Adipocyte (in vitro differentiated cells): ENCODE measurements at regions not wholly inside any gene's neighbourhood (a gene's known extent, or its start where the extent isn't known, plus 50 kb on each side); places are given as distances from the start of the nearest gene placed in this dataset.
"Not testable (repeated sequence)": the region's sequence is repeated elsewhere in the genome, so short reads cannot be mapped to it uniquely, and the experiment has no call there.

Experiments used
- DNase-seq: peaks from one replicate; pipeline ENCODE4 v3.0.0-alpha.2; 2015; ENCODE audit warnings: low read depth
- H3K27me3 ChIP-seq: replicated peaks from 2 replicates; pipeline ENCODE4 v1.7.0; 2013; ENCODE audit warnings: mild to moderate bottlenecking, low read length, moderate library complexity; ENCODE audit not compliant: control insufficient read depth, insufficient read depth
- H3K36me3 ChIP-seq: 2 replicates; pipeline ENCODE4 v1.7.0; 2013; ENCODE audit warnings: low read length, mild to moderate bottlenecking, moderate library complexity; ENCODE audit not compliant: control insufficient read depth, insufficient read depth, severe bottlenecking
- H3K4me1 ChIP-seq: 2 replicates; pipeline ENCODE4 v1.7.0; 2013; ENCODE audit warnings: mild to moderate bottlenecking, low read length, moderate library complexity; ENCODE audit not compliant: control insufficient read depth, insufficient read depth
- H3K4me3 ChIP-seq: 2 replicates; pipeline ENCODE4 v1.7.0; 2013; ENCODE audit warnings: mild to moderate bottlenecking, low read length, moderate library complexity
- H3K9ac ChIP-seq: 2 replicates; pipeline ENCODE4 v1.7.0; 2013; ENCODE audit warnings: mild to moderate bottlenecking, low read length, moderate library complexity
- H3K9me3 ChIP-seq: 2 replicates; pipeline ENCODE4 v1.7.0; 2013; ENCODE audit warnings: mild to moderate bottlenecking, low read length, moderate library complexity; ENCODE audit not compliant: control insufficient read depth

- peaks cover 11% of the 10 kb centered on the region for H3K9me3 ChIP-seq
- H3K4me1 ChIP-seq: peaks cover 7% of the 10 kb centered on the region
- no peak overlapping the region for H3K4me3 ChIP-seq
- H3K9ac ChIP-seq: no peak overlapping the region
- DNase-seq: no peak
- H3K27me3 ChIP-seq: no peaks in the 10 kb centered on the region
- no peaks in the 10 kb centered on the region for H3K36me3 ChIP-seq
Measured at GRCh38 chr3:105259496-105259895, 107.2 kb upstream of the ALCAM start.

GRCh38 chr3:105260385-105260784, 106.3 kb upstream of the ALCAM start:
- no peaks in the 10 kb centered on the region for H3K36me3 ChIP-seq
- no peak overlapping the region for H3K9ac ChIP-seq
- no peaks in the 10 kb centered on the region for H3K27me3 ChIP-seq
- H3K4me1 ChIP-seq: peaks cover 7% of the 10 kb centered on the region
- peaks cover 11% of the 10 kb centered on the region for H3K9me3 ChIP-seq
- no peak for DNase-seq
- no peak overlapping the region for H3K4me3 ChIP-seq

DNA sequence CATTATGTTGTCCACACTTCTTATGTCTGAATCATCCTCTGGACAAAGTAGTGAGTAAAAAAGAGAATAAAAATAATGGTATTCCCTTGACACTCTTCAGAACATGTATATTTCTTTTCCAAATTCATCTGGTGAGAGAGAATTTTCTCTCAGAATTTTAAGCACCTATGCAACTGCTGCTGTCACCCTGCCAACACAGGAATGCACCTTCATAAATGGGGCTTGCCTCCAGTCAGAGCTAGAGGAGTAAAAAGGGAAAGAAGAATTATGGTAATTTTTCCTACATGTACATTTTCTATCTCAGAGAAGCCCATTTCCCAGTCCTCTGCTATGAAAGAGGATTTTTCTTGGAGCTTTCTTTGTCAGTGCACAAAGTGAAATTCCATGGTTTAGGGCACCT, 92.2 kb upstream of the ALCAM start:
- H3K9me3 ChIP-seq: no peaks in the 10 kb centered on the region
- no peak for DNase-seq

GRCh38 chr3:105274958-105275357, 91.8 kb upstream of the ALCAM start:
- peak; percentile 85 for DNase-seq
- Histone ChIP-seq H3K9ac (peak overlapping the region; percentile 61), H3K4me1 (peaks cover 13% of the 10 kb centered on the region)

More for the DNA sequence above, 92.2 kb upstream of the ALCAM start:
- H3K27me3 ChIP-seq: no peaks in the 10 kb centered on the region
- H3K4me1 ChIP-seq: peaks cover 13% of the 10 kb centered on the region
- no peaks in the 10 kb centered on the region for H3K36me3 ChIP-seq
- peak overlapping the region; percentile 46 for H3K4me3 ChIP-seq
- peak overlapping the region; percentile 61 for H3K9ac ChIP-seq

GRCh38 chr3:105277656-105278055, 89.1 kb upstream of the ALCAM start:
- H3K9ac ChIP-seq: no peak overlapping the region

More at GRCh38 chr3:105274958-105275357, 91.8 kb upstream of the ALCAM start:
- H3K27me3 ChIP-seq: no peaks in the 10 kb centered on the region
- H3K4me3 ChIP-seq: peak overlapping the region; percentile 46
- no peaks in the 10 kb centered on the region for H3K9me3 ChIP-seq
- H3K36me3 ChIP-seq: no peaks in the 10 kb centered on the region

DNA sequence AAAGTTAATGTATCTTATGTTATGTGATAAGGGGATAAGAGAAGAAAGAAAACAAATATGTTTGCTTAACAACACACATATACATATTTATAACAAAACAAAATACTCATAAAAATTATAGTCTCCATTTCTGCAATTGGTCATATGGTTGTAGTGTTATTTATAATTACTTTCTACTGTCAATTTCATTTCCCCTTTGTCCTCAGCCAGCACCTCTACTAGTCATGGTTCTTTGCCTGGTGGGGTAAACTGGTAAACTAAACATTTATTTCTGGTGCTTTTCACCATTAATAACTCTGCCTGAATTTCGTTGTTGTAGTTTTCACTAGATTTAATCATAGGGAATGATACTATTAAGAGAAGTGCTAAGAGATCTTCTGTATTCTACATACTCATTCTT, 88.0 kb upstream of the ALCAM start:
- Histone ChIP-seq H3K4me1 (peaks cover 13% of the 10 kb centered on the region), H3K27me3 (no peaks in the 10 kb centered on the region), H3K9ac (no peak overlapping the region), H3K9me3 (no peaks in the 10 kb centered on the region), H3K36me3 (no peaks in the 10 kb centered on the region), H3K4me3 (no peak overlapping the region)
- DNase-seq: no peak

More at GRCh38 chr3:105277656-105278055, 89.1 kb upstream of the ALCAM start:
- peak; percentile 11 for DNase-seq
- Histone ChIP-seq H3K4me3 (no peak overlapping the region), H3K4me1 (peaks cover 13% of the 10 kb centered on the region), H3K27me3 (no peaks in the 10 kb centered on the region), H3K9me3 (no peaks in the 10 kb centered on the region), H3K36me3 (no peaks in the 10 kb centered on the region)

DNA sequence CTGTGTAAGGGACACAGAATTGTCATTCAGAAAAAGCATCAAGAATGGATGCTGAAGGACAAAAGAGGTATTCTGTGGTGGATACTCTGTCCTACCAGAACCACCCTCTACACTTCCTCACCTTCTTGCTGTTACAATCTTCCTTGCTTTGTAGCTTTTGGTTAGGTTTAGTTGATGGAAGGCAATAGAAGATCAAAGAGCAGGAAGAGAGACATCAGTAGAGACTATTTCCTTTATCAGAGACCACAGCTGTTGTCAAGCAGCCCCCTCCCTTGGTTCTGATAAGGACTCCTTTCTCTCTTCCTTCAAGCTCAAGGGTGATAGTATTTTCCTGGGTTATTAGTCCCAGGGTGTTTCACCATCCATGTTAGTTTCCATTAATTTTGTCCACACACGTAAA, 84.7 kb upstream of the ALCAM start:
- Histone ChIP-seq H3K4me3 (no peak overlapping the region), H3K4me1 (no peaks in the 10 kb centered on the region), H3K36me3 (no peaks in the 10 kb centered on the region), H3K27me3 (no peaks in the 10 kb centered on the region), H3K9ac (no peak overlapping the region), H3K9me3 (no peaks in the 10 kb centered on the region)
- DNase-seq: no peak

DNA sequence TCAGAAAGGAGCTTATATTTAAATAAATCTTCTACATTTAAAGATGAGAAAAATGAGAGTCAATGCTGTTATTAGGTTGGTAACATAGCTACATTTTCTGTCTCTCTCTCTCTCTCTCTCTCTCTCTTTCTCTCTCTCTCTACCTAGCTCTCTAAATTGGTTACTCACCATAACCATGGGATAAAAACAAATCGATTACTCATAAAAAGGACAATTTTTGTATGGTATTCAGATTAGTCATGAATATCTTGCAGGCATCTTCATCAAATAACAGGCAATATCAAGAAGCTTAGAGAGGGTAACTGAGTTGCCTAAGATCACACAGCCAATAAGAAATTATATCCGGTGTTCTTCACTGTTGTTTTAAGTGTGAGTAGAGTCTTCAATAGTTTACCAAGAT, 81.8 kb upstream of the ALCAM start:
- Histone ChIP-seq H3K4me1 (no peaks in the 10 kb centered on the region), H3K4me3 (no peak overlapping the region), H3K9me3 (no peaks in the 10 kb centered on the region), H3K27me3 (no peaks in the 10 kb centered on the region), H3K36me3 (no peaks in the 10 kb centered on the region), H3K9ac (no peak overlapping the region)
- no peak for DNase-seq

- DNase-seq: no peak
Measured at GRCh38 chr3:105285653-105286241, 81.0 kb upstream of the ALCAM start.

GRCh38 chr3:105293441-105293840, 73.3 kb upstream of the ALCAM start:
- Histone ChIP-seq H3K36me3 (no peaks in the 10 kb centered on the region), H3K4me3 (no peak overlapping the region), H3K27me3 (no peaks in the 10 kb centered on the region), H3K4me1 (no peaks in the 10 kb centered on the region), H3K9ac (no peak overlapping the region), H3K9me3 (no peaks in the 10 kb centered on the region)
- no peak for DNase-seq

More at GRCh38 chr3:105285653-105286241, 81.0 kb upstream of the ALCAM start:
- no peaks in the 10 kb centered on the region for H3K9me3 ChIP-seq
- H3K36me3 ChIP-seq: no peaks in the 10 kb centered on the region
- no peaks in the 10 kb centered on the region for H3K4me1 ChIP-seq
- H3K4me3 ChIP-seq: no peak overlapping the region
- H3K9ac ChIP-seq: no peak overlapping the region
- H3K27me3 ChIP-seq: no peaks in the 10 kb centered on the region

DNA sequence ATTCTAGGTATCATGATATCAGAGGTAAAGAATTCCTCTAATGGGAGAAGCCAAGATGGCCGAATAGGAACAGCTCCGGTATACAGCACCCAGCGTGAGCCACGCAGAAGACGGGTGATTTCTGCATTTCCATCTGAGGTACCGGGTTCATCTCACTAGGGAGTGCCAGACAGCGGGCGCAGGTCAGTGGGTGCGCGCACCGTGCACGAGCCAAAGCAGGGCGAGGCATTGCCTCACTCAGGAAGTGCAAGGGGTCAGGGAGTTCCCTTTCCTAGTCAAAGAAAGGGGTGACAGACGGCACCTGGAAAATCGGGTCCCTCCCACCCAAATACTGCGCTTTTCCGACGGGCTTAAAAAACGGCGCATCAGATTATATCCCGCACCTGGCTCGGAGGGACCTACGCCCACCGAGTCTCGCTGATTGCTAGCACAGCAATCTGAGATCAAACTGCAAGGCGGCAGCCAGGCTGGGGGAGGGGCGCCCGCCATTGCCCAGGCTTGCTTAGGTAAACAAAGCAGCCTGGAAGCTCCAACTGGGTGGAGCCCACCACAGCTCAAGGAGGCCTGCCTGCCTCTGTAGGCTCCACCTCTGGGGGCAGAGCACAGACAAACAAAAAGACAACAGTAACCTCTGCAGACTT, 70.4 kb upstream of the ALCAM start:
- H3K9me3 ChIP-seq, H3K36me3 ChIP-seq, DNase-seq, H3K9ac ChIP-seq, H3K4me3 ChIP-seq, H3K4me1 ChIP-seq, H3K27me3 ChIP-seq: not testable (repeated sequence)

DNA sequence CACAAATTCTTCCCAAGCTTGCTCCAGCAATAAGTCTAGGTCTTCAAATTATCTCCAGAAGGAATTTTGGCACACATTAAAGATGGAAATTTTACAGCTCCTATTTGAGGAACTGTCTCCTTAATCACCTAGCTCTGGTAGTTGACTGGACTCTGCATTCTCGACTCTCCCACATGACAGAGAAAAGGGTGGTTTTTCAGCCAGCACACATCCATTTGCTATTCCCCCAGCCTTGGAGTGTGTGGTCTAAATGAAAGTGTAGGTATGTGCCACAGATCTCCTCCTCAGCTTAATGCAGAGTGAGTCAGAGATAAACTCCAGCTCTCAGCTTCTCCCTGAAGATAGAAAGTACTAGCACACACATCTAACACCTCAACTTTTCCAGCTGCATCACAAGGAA, 62.2 kb upstream of the ALCAM start:
- H3K9me3 ChIP-seq: peaks cover 28% of the 10 kb centered on the region
- no peak overlapping the region for H3K9ac ChIP-seq
- H3K36me3 ChIP-seq: no peaks in the 10 kb centered on the region
- no peaks in the 10 kb centered on the region for H3K27me3 ChIP-seq
- H3K4me1 ChIP-seq: no peaks in the 10 kb centered on the region
- DNase-seq: no peak
- H3K4me3 ChIP-seq: no peak overlapping the region
